H1 (cell line): ENCODE measurements at regions not wholly inside any gene's neighbourhood (a gene's known extent, or its start where the extent isn't known, plus 50 kb on each side); places are given as distances from the start of the nearest gene placed in this dataset.

ENCODE experiments used
- CTCF ChIA-PET: fragments of 300-600 bp; sonication (Branson Sonifier 250); formaldehyde crosslinking; loops from one replicate; lab custom pipeline; 2021; ENCODE audit not compliant: partially characterized antibody; lab: Charles Lee
- POLR2A ChIA-PET: fragments of 300-600 bp; sonication (Branson Sonifier 250); formaldehyde crosslinking; loops from one replicate; lab custom pipeline; 2021; ENCODE audit warnings: inconsistent platforms; ENCODE audit not compliant: partially characterized antibody; lab: Charles Lee
- DNase-seq, 2 experiments: peaks; one replicate each; pipeline versions ENCODE4 v3.0.0 to v3.0.0-alpha.2; 2010 to 2022; ENCODE audit warnings: low spot score in 2 of 2, low read depth in 1 of 2, mixed read lengths in 1 of 2
- FAIRE-seq: peaks from 2 replicates; lab custom pipeline; 2011; peaks lifted over from hg19 to GRCh38; lab: Jason Lieb, UNC
- H2AFZ ChIP-seq: 2 replicates; pipeline ENCODE4 v1.8.1; 2012; ENCODE audit warnings: low read length, inconsistent platforms
- H2AK5ac ChIP-seq: 2 replicates; pipeline ENCODE4 v1.6.1; 2013; ENCODE audit warnings: low read depth, low read length
- H2BK120ac ChIP-seq: replicated peaks from 2 replicates; pipeline ENCODE3; 2013; ENCODE audit warnings: low read depth, low read length, inconsistent platforms
- H2BK12ac ChIP-seq: 2 replicates; pipeline ENCODE4 v1.6.1; 2013; ENCODE audit warnings: low read depth, low read length
- H2BK15ac ChIP-seq: 2 replicates; pipeline ENCODE4 v1.6.1; 2013; ENCODE audit warnings: low read length
- H2BK20ac ChIP-seq: 2 replicates; pipeline ENCODE4 v1.6.1; 2013; ENCODE audit warnings: low read length
- H2BK5ac ChIP-seq: 2 replicates; pipeline ENCODE4 v1.6.1; 2013; ENCODE audit warnings: low read depth, low read length
- H3K14ac ChIP-seq: 2 replicates; pipeline ENCODE4 v1.6.1; 2013; ENCODE audit warnings: inconsistent platforms; ENCODE audit not compliant: insufficient read length
- H3K18ac ChIP-seq: 2 replicates; pipeline ENCODE4 v1.6.1; 2013; ENCODE audit warnings: low read length; ENCODE audit errors: extremely low read depth
- H3K23ac ChIP-seq: 2 replicates; pipeline ENCODE4 v1.6.1; 2013; ENCODE audit warnings: inconsistent platforms; ENCODE audit not compliant: insufficient read length
- H3K23me2 ChIP-seq: 2 replicates; pipeline ENCODE4 v1.6.1; 2013; ENCODE audit warnings: low read depth, low read length
- H3K27ac ChIP-seq: 2 replicates; pipeline ENCODE4 v1.6.1; 2011; ENCODE audit warnings: low read depth, low read length, inconsistent platforms
- H3K27me3 ChIP-seq, 4 experiments: replicated peaks in 1 of 4; 1 replicate in 1 of 4; 2 replicates in 3 of 4; pipeline versions ENCODE4 v1.6.1 to v1.8.1; 2011 to 2013; ENCODE audit warnings: low read length in 3 of 4, mild to moderate bottlenecking in 3 of 4, inconsistent platforms in 2 of 4, mixed read lengths in 2 of 4, moderate library complexity in 1 of 4; ENCODE audit not compliant: control insufficient read depth in 3 of 4, insufficient read depth in 3 of 4; ENCODE audit errors: extremely low read depth in 1 of 4
- H3K36me3 ChIP-seq, 4 experiments: 2 replicates each; pipeline versions ENCODE4 v1.6.1 to v1.8.1; 2011 to 2013; ENCODE audit warnings: mild to moderate bottlenecking in 4 of 4, low read length in 3 of 4, moderate library complexity in 2 of 4, control low read depth in 1 of 4, inconsistent platforms in 1 of 4; ENCODE audit not compliant: insufficient read depth in 4 of 4, control insufficient read depth in 2 of 4
- H3K4ac ChIP-seq: replicated peaks from 2 replicates; pipeline ENCODE3; 2013; ENCODE audit warnings: low read length, low read depth, mixed read lengths, inconsistent platforms; ENCODE audit not compliant: insufficient read length
- H3K4me1 ChIP-seq, 4 experiments: replicated peaks in 1 of 4; 1 replicate in 1 of 4; 2 replicates in 3 of 4; pipeline versions ENCODE4 v1.6.1 to v1.8.1; 2011 to 2013; ENCODE audit warnings: low read length in 3 of 4, inconsistent platforms in 2 of 4, mixed read lengths in 1 of 4; ENCODE audit not compliant: insufficient read depth in 4 of 4, control insufficient read depth in 3 of 4
- H3K4me2 ChIP-seq, 2 experiments: 2 replicates each; pipeline versions ENCODE4 v1.6.1 to v1.8.1; 2011 to 2013; ENCODE audit warnings: low read depth in 2 of 2, low read length in 2 of 2, control low read depth in 1 of 2, inconsistent platforms in 1 of 2, mild to moderate bottlenecking in 1 of 2; ENCODE audit not compliant: insufficient read depth in 1 of 2
- H3K4me3 ChIP-seq, 4 experiments: fragments of 200-600, 300-600 bp in 1 of 4; sonication (generic), shearing (Covaris generic), sonication (Bioruptor Twin) in 1 of 4; 2 replicates each; pipeline versions ENCODE4 v1.5.1 to v1.8.1; 2011 to 2016; ENCODE audit warnings: low read length in 4 of 4, low read depth in 3 of 4, control low read depth in 2 of 4, inconsistent platforms in 2 of 4, mild to moderate bottlenecking in 2 of 4, mixed read lengths in 1 of 4, moderate library complexity in 1 of 4; ENCODE audit not compliant: insufficient read depth in 2 of 4; ENCODE audit errors: extremely low read depth in 1 of 4
- H3K56ac ChIP-seq: replicated peaks from 2 replicates; pipeline ENCODE3; 2013; ENCODE audit warnings: low read depth, mild to moderate bottlenecking, mixed read lengths, low read length, inconsistent platforms; ENCODE audit not compliant: insufficient read length
- H3K79me1 ChIP-seq: 2 replicates; pipeline ENCODE4 v1.6.1; 2013; ENCODE audit warnings: low read depth, low read length, control low read depth
- H3K79me2 ChIP-seq, 2 experiments: 2 replicates each; pipeline versions ENCODE4 v1.6.1 to v1.8.1; 2012 to 2013; ENCODE audit warnings: low read length in 2 of 2, mild to moderate bottlenecking in 2 of 2, inconsistent platforms in 1 of 2; ENCODE audit not compliant: insufficient read depth in 2 of 2, control insufficient read depth in 1 of 2
- H3K9ac ChIP-seq, 4 experiments: replicated peaks in 1 of 4; 1 replicate in 1 of 4; 2 replicates in 3 of 4; pipeline versions ENCODE4 v1.6.1 to v1.8.1; 2011 to 2013; ENCODE audit warnings: low read depth in 3 of 4, low read length in 3 of 4, control low read depth in 2 of 4, mild to moderate bottlenecking in 2 of 4, moderate library complexity in 2 of 4, inconsistent platforms in 1 of 4; ENCODE audit errors: extremely low read depth in 1 of 4
- H3K9me3 ChIP-seq, 2 experiments: 2 replicates each; pipeline versions ENCODE4 v1.6.1 to v1.8.1; 2012 to 2013; ENCODE audit warnings: mild to moderate bottlenecking in 2 of 2, moderate library complexity in 2 of 2, control low read depth in 1 of 2, inconsistent platforms in 1 of 2, low read depth in 1 of 2, low read length in 1 of 2, mixed read lengths in 1 of 2; ENCODE audit not compliant: insufficient read depth in 2 of 2
- H4K20me1 ChIP-seq, 2 experiments: replicated peaks in 1 of 2; 2 replicates each; pipeline versions ENCODE3 to v1.8.1; 2011 to 2013; ENCODE audit warnings: inconsistent platforms in 2 of 2, low read length in 2 of 2, mild to moderate bottlenecking in 1 of 2; ENCODE audit not compliant: insufficient read depth in 2 of 2, control insufficient read depth in 1 of 2
- H4K5ac ChIP-seq: 2 replicates; pipeline ENCODE4 v1.6.1; 2013; ENCODE audit warnings: low read length, low read depth, mixed read lengths, inconsistent platforms; ENCODE audit not compliant: insufficient read length
- H4K8ac ChIP-seq: 2 replicates; pipeline ENCODE4 v1.8.0; 2013; ENCODE audit warnings: mild to moderate bottlenecking, moderate library complexity, low read length, inconsistent platforms; ENCODE audit not compliant: insufficient read depth; ENCODE audit errors: extremely low read depth
- H4K91ac ChIP-seq: replicated peaks from 2 replicates; pipeline ENCODE3; 2013; ENCODE audit warnings: low read length, mixed read lengths, inconsistent platforms; ENCODE audit not compliant: insufficient read length
- BACH1 ChIP-seq: IDR thresholded peaks from 2 replicates; pipeline ENCODE4 v1.6.1; 2012; ENCODE audit warnings: low read length, improper control_type of control experiment
- BCL11A ChIP-seq, 2 experiments: IDR thresholded peaks; one replicate each; pipeline ENCODE4 v1.6.1; 2011; ENCODE audit warnings: low read depth in 2 of 2, low read length in 2 of 2, mild to moderate bottlenecking in 2 of 2
- CHD2 ChIP-seq: IDR thresholded peaks from 2 replicates; pipeline ENCODE4 v1.6.1; 2012; ENCODE audit warnings: low read length, improper control_type of control experiment
- FOSL1 ChIP-seq: IDR thresholded peaks from 2 replicates; pipeline ENCODE4 v1.6.1; 2011; ENCODE audit warnings: mild to moderate bottlenecking, low read depth, low read length, moderate library complexity; ENCODE audit not compliant: insufficient read depth
- GTF2F1 ChIP-seq: IDR thresholded peaks from 2 replicates; pipeline ENCODE4 v1.6.1; 2012; ENCODE audit warnings: low read depth, low read length, improper control_type of control experiment, borderline replicate concordance
- JUN ChIP-seq: IDR thresholded peaks from 2 replicates; pipeline ENCODE4 v1.6.1; 2011; ENCODE audit warnings: low read depth, mild to moderate bottlenecking, improper control_type of control experiment, low read length
- NANOG ChIP-seq: IDR thresholded peaks from 2 replicates; pipeline ENCODE4 v1.6.1; 2011; ENCODE audit warnings: low read length, low read depth, mild to moderate bottlenecking, inconsistent platforms; ENCODE audit not compliant: insufficient read depth, poor library complexity, severe bottlenecking
- TAF1 ChIP-seq: IDR thresholded peaks from 2 replicates; pipeline ENCODE4 v1.6.1; 2011; ENCODE audit warnings: mild to moderate bottlenecking, low read depth, low read length
- TAF7 ChIP-seq: optimal IDR thresholded peaks from 2 replicates; pipeline ENCODE3; 2011; ENCODE audit warnings: low read depth, mild to moderate bottlenecking, inconsistent platforms, low read length, moderate library complexity, borderline replicate concordance
- WGBS, 2 experiments: shearing (Covaris generic) in 1 of 2; methylation state at CpG; one replicate each; pipeline versions ENCODE4 v1.1.6 to v1.1.7; 2013 to 2015; ENCODE audit warnings: low lambda C conversion rate in 2 of 2, mixed read lengths in 2 of 2, inconsistent platforms in 1 of 2, low coverage in 1 of 2, missing lambda C conversion rate in 1 of 2; ENCODE audit not compliant: insufficient replicate concordance in 2 of 2, insufficient coverage in 1 of 2, insufficient read length in 1 of 2; ENCODE audit errors: extremely low coverage in 1 of 2, missing lambda C conversion rate in 1 of 2; 5-methylcytosine and 5-hydroxymethylcytosine counted together
- TF ChIP-seq, protein P1 (sequence below): IDR thresholded peaks from 2 replicates; pipeline ENCODE4 v1.6.1; 2011; ENCODE audit warnings: low read length, improper control_type of control experiment

- Histone ChIP-seq H2BK120ac (no peak overlapping the region), H3K36me3 (no peaks in the 10 kb centered on the region), H2AK5ac (0 out of 2 replicates have a peak overlapping the region, but pooled peaks have one; percentile 61), H3K4ac (peak overlapping the region; percentile 54), H3K14ac (no peak overlapping the region), H2BK15ac (0 out of 2 replicates have a peak overlapping the region, but pooled peaks have one; percentile 65), H3K56ac (no peak overlapping the region), H4K91ac (peak overlapping the region; percentile 31), H3K4me2 (no peak overlapping the region), H2BK20ac (peak overlapping the region; percentile 95; the same call in 1 of the 2 replicates), H3K9ac (no peak overlapping the region), H3K23me2 (no peaks in the 10 kb centered on the region), H3K4me1 (peaks cover 0 to 10% (median 5%) of the 10 kb centered on the region in 4 experiments; a peak in 5 of 7 replicates), H4K5ac (no peak overlapping the region), H2BK12ac (peak overlapping the region; percentile 53), H4K20me1 (no peaks in the 10 kb centered on the region), H3K27ac (no peak overlapping the region), H3K23ac (no peak overlapping the region), H2AFZ (no peak overlapping the region), H3K18ac (no peak overlapping the region), H3K79me2 (no peaks in the 10 kb centered on the region), H3K9me3 (no peaks in the 10 kb centered on the region), H3K4me3 (no peak overlapping the region), H2BK5ac (0 out of 2 replicates have a peak overlapping the region, but pooled peaks have one; percentile 21), H4K8ac (no peak overlapping the region; the same call in 1 of the 2 replicates), H3K79me1 (no peaks in the 10 kb centered on the region), H3K27me3 (no peaks in the 10 kb centered on the region)
- DNase-seq = no peak
- POLR2A ChIA-PET = interaction anchor here (0.9 to 1.3 kb wide), 2 partner anchors 10 to 29 kb away, joined by 3 to 4 read pairs; no protein-coding TSS in a partner anchor
- 88% methylated on average over 17 of the region's 17 CpGs; no CpG with 5 or more reads in 1 of the 2 experiments for WGBS, 2 experiments
- CTCF ChIA-PET = interaction anchor here (1.6 kb wide), 2 partner anchors 67 to 105 kb away, joined by 3 to 5 read pairs; no protein-coding TSS in a partner anchor
- no peak for FAIRE-seq
- TF ChIP-seq JUN (no peak), TAF7 (no peak), GTF2F1 (no peak), NANOG (no peak), BCL11A (IDR thresholded peaks at IDR 0.05; ENCODE audit: low read depth in 2 of 2, low read length in 2 of 2) (no peak), FOSL1 (no peak), BACH1 (no peak), CHD2 (no peak), TAF1 (no peak)
- TF ChIP-seq, protein P1, sequence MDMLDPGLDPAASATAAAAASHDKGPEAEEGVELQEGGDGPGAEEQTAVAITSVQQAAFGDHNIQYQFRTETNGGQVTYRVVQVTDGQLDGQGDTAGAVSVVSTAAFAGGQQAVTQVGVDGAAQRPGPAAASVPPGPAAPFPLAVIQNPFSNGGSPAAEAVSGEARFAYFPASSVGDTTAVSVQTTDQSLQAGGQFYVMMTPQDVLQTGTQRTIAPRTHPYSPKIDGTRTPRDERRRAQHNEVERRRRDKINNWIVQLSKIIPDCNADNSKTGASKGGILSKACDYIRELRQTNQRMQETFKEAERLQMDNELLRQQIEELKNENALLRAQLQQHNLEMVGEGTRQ = no peak
Measured at GRCh38 chr6:43922426-43923375, 152.7 kb downstream of the VEGFA start.
